SK-N-SH (cell line): ENCODE measurements at regions not wholly inside any gene's neighbourhood (a gene's known extent, or its start where the extent isn't known, plus 50 kb on each side); places are given as distances from the start of the nearest gene placed in this dataset.

Source experiments
- FOXJ3 ChIP-seq: sonication (generic); formaldehyde crosslinking; IDR thresholded peaks from 2 replicates; pipeline ENCODE4 v1.5.1; 2020; ENCODE audit warnings: mild to moderate bottlenecking, missing genetic modification reagents
- GATA2 ChIP-seq: sonication (generic); formaldehyde crosslinking; IDR thresholded peaks from 2 replicates; pipeline ENCODE4 v1.5.0; 2020; ENCODE audit warnings: mild to moderate bottlenecking, missing genetic modification reagents
- JUND ChIP-seq: IDR thresholded peaks from 2 replicates; pipeline ENCODE4 v1.4.0; 2012
- NRF1 ChIP-seq: IDR thresholded peaks from 2 replicates; pipeline ENCODE4 v1.6.1; 2012; ENCODE audit warnings: low read depth, mild to moderate bottlenecking, low read length
- POLR2AphosphoS5 ChIP-seq: IDR thresholded peaks from 2 replicates; pipeline ENCODE4 v1.6.1; 2012; ENCODE audit warnings: low read depth, low read length
- RAD21 ChIP-seq: IDR thresholded peaks from 2 replicates; pipeline ENCODE4 v1.6.1; 2012; ENCODE audit warnings: mild to moderate bottlenecking, low read length
- RXRA ChIP-seq: IDR thresholded peaks from 2 replicates; pipeline ENCODE4 v1.4.0; 2012; ENCODE audit warnings: low read depth, mild to moderate bottlenecking, borderline replicate concordance
- SMC3 ChIP-seq: IDR thresholded peaks from 2 replicates; pipeline ENCODE4 v1.6.1; 2012; ENCODE audit warnings: low read depth, low read length, improper control_type of control experiment
- TCF12 ChIP-seq: IDR thresholded peaks from 2 replicates; pipeline ENCODE4 v1.4.0; 2012
- TF ChIP-seq, protein P1 (sequence below): fragments of 200-600 bp; sonication (generic); IDR thresholded peaks from 2 replicates; pipeline ENCODE4 v1.6.1; 2017; ENCODE audit warnings: antibody characterized with exemption, mild to moderate bottlenecking, moderate library complexity
- TF ChIP-seq, protein P2 (sequence below): IDR thresholded peaks from 2 replicates; pipeline ENCODE4 v1.6.1; 2012; ENCODE audit warnings: mild to moderate bottlenecking, low read depth, low read length, moderate library complexity
- TF ChIP-seq, protein P3 (sequence below): IDR thresholded peaks from 2 replicates; pipeline ENCODE4 v1.4.0; 2012; ENCODE audit warnings: low read depth, borderline replicate concordance
- TF ChIP-seq, protein P4 (sequence below): fragments of 150-350 bp; IDR thresholded peaks from 2 replicates; pipeline ENCODE4 v1.6.1; 2016; ENCODE audit warnings: mild to moderate bottlenecking, low read depth, low read length

DNA sequence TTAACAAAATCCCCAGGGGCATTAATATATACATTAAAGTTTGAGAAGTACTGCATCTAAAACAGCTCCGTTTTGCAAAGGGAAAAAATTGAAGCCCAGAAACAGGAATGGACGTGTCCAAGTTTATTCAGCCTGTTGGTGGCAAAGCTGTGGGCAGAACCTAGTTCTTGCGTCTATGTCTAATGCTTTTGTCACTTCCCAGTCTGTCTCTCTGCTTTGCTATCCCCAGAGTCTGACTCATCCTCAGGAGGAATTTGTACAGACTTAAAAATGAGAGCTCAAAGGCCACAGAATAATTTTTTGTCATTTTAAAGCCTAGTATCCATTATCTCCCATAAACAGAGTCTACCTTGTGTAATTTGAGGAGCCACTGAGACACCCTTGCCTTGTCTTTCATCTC is 330.9 kb upstream of the GRIA1 start:
- no peak for TF ChIP-seq POLR2AphosphoS5
- TF ChIP-seq, protein P1, sequence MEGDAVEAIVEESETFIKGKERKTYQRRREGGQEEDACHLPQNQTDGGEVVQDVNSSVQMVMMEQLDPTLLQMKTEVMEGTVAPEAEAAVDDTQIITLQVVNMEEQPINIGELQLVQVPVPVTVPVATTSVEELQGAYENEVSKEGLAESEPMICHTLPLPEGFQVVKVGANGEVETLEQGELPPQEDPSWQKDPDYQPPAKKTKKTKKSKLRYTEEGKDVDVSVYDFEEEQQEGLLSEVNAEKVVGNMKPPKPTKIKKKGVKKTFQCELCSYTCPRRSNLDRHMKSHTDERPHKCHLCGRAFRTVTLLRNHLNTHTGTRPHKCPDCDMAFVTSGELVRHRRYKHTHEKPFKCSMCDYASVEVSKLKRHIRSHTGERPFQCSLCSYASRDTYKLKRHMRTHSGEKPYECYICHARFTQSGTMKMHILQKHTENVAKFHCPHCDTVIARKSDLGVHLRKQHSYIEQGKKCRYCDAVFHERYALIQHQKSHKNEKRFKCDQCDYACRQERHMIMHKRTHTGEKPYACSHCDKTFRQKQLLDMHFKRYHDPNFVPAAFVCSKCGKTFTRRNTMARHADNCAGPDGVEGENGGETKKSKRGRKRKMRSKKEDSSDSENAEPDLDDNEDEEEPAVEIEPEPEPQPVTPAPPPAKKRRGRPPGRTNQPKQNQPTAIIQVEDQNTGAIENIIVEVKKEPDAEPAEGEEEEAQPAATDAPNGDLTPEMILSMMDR: no peak
- no peak for TF ChIP-seq NRF1
- TF ChIP-seq FOXJ3 (CRISPR knock-in tag): no peak
- no peak for TF ChIP-seq GATA2
- TF ChIP-seq SMC3: no peak
- TF ChIP-seq RAD21: no peak
- no peak for TF ChIP-seq RXRA
- TF ChIP-seq, protein P2, sequence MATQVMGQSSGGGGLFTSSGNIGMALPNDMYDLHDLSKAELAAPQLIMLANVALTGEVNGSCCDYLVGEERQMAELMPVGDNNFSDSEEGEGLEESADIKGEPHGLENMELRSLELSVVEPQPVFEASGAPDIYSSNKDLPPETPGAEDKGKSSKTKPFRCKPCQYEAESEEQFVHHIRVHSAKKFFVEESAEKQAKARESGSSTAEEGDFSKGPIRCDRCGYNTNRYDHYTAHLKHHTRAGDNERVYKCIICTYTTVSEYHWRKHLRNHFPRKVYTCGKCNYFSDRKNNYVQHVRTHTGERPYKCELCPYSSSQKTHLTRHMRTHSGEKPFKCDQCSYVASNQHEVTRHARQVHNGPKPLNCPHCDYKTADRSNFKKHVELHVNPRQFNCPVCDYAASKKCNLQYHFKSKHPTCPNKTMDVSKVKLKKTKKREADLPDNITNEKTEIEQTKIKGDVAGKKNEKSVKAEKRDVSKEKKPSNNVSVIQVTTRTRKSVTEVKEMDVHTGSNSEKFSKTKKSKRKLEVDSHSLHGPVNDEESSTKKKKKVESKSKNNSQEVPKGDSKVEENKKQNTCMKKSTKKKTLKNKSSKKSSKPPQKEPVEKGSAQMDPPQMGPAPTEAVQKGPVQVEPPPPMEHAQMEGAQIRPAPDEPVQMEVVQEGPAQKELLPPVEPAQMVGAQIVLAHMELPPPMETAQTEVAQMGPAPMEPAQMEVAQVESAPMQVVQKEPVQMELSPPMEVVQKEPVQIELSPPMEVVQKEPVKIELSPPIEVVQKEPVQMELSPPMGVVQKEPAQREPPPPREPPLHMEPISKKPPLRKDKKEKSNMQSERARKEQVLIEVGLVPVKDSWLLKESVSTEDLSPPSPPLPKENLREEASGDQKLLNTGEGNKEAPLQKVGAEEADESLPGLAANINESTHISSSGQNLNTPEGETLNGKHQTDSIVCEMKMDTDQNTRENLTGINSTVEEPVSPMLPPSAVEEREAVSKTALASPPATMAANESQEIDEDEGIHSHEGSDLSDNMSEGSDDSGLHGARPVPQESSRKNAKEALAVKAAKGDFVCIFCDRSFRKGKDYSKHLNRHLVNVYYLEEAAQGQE: no peak
- no peak for TF ChIP-seq TCF12
- TF ChIP-seq JUND: no peak
- TF ChIP-seq, protein P3, sequence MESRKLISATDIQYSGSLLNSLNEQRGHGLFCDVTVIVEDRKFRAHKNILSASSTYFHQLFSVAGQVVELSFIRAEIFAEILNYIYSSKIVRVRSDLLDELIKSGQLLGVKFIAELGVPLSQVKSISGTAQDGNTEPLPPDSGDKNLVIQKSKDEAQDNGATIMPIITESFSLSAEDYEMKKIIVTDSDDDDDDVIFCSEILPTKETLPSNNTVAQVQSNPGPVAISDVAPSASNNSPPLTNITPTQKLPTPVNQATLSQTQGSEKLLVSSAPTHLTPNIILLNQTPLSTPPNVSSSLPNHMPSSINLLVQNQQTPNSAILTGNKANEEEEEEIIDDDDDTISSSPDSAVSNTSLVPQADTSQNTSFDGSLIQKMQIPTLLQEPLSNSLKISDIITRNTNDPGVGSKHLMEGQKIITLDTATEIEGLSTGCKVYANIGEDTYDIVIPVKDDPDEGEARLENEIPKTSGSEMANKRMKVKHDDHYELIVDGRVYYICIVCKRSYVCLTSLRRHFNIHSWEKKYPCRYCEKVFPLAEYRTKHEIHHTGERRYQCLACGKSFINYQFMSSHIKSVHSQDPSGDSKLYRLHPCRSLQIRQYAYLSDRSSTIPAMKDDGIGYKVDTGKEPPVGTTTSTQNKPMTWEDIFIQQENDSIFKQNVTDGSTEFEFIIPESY: no peak
- TF ChIP-seq, protein P4, sequence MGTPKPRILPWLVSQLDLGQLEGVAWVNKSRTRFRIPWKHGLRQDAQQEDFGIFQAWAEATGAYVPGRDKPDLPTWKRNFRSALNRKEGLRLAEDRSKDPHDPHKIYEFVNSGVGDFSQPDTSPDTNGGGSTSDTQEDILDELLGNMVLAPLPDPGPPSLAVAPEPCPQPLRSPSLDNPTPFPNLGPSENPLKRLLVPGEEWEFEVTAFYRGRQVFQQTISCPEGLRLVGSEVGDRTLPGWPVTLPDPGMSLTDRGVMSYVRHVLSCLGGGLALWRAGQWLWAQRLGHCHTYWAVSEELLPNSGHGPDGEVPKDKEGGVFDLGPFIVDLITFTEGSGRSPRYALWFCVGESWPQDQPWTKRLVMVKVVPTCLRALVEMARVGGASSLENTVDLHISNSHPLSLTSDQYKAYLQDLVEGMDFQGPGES: no peak
